Hepatocyte (in vitro differentiated cells): ENCODE measurements at regions not wholly inside any gene's neighbourhood (a gene's known extent, or its start where the extent isn't known, plus 50 kb on each side); places are given as distances from the start of the nearest gene placed in this dataset.

Experiments
- DNase-seq: peaks from one replicate; pipeline ENCODE4 v3.0.0-alpha.2; 2016; ENCODE audit warnings: low spot score
- H2AFZ ChIP-seq: fragments of 200-600 bp; sonication (generic); 2 replicates; pipeline ENCODE4 v1.6.0; 2016; ENCODE audit warnings: antibody characterized with exemption, mild to moderate bottlenecking
- H3K27ac ChIP-seq: fragments of 200-600 bp; sonication (generic); 2 replicates; pipeline ENCODE4 v1.5.1; 2016; ENCODE audit warnings: mild to moderate bottlenecking
- H3K27me3 ChIP-seq: fragments of 200-600 bp; sonication (generic); 2 replicates; pipeline ENCODE4 v1.6.1; 2016
- H3K36me3 ChIP-seq: fragments of 200-600 bp; sonication (generic); replicated peaks from 2 replicates; pipeline ENCODE4 v1.5.1; 2016; ENCODE audit warnings: low read depth; ENCODE audit not compliant: insufficient read depth
- H3K4me1 ChIP-seq: fragments of 200-600 bp; sonication (generic); 2 replicates; pipeline ENCODE4 v1.5.1; 2016; ENCODE audit warnings: mild to moderate bottlenecking, moderate library complexity; ENCODE audit not compliant: insufficient read depth
- H3K4me2 ChIP-seq: fragments of 200-600 bp; sonication (generic); 2 replicates; pipeline ENCODE4 v1.6.0; 2016
- H3K4me3 ChIP-seq: fragments of 200-600 bp; sonication (generic); 2 replicates; pipeline ENCODE4 v1.5.1; 2016; ENCODE audit warnings: mild to moderate bottlenecking
- H3K79me2 ChIP-seq: fragments of 200-600 bp; sonication (generic); 2 replicates; pipeline ENCODE4 v1.6.0; 2017; ENCODE audit warnings: mild to moderate bottlenecking
- H3K9me2 ChIP-seq: fragments of 200-600 bp; sonication (generic); replicated peaks from 2 replicates; pipeline ENCODE4 v1.6.0; 2017; ENCODE audit warnings: mild to moderate bottlenecking; ENCODE audit not compliant: insufficient read depth
- H3K9me3 ChIP-seq: fragments of 200-600 bp; sonication (generic); 2 replicates; pipeline ENCODE4 v1.5.1; 2016; ENCODE audit warnings: low read depth, mild to moderate bottlenecking
- H4K20me1 ChIP-seq: fragments of 200-600 bp; sonication (generic); 2 replicates; pipeline ENCODE4 v1.6.0; 2016; ENCODE audit warnings: mild to moderate bottlenecking; ENCODE audit not compliant: insufficient read depth, poor library complexity, severe bottlenecking
- CTCF ChIP-seq: fragments of 200-600 bp; sonication (generic); IDR thresholded peaks from 2 replicates; pipeline ENCODE4 v1.5.1; 2016; ENCODE audit warnings: antibody characterized with exemption, mild to moderate bottlenecking; ENCODE audit not compliant: poor library complexity
- EZH2 ChIP-seq: fragments of 200-600 bp; sonication (generic); IDR thresholded peaks from 2 replicates; pipeline ENCODE4 v1.6.1; 2016; ENCODE audit warnings: antibody characterized with exemption, mild to moderate bottlenecking, borderline replicate concordance
- EZH2phosphoT487 ChIP-seq: fragments of 200-600 bp; sonication (generic); IDR thresholded peaks from one replicate; pipeline ENCODE4 v1.6.1; 2018; ENCODE audit warnings: antibody characterized with exemption, mild to moderate bottlenecking, low read depth, moderate library complexity; ENCODE audit not compliant: unreplicated experiment, severe bottlenecking
- WGBS: methylation state at CpG from one replicate; pipeline ENCODE4 v1.1.6; 2016; ENCODE audit warnings: low lambda C conversion rate; ENCODE audit errors: missing lambda C conversion rate; 5-methylcytosine and 5-hydroxymethylcytosine counted together

- no peak overlapping the region for H3K27ac ChIP-seq
- H3K4me1 ChIP-seq, result no peaks in the 10 kb centered on the region
- H3K79me2 ChIP-seq, result no peaks in the 10 kb centered on the region
- WGBS, result 76% methylated on average over 4 of the region's 4 CpGs
- H4K20me1 ChIP-seq, result no peaks in the 10 kb centered on the region
- H2AFZ ChIP-seq, result no peak overlapping the region
- H3K4me2 ChIP-seq, result no peak overlapping the region
- no peaks in the 10 kb centered on the region for H3K27me3 ChIP-seq
- no peaks in the 10 kb centered on the region for H3K9me3 ChIP-seq
- no peaks in the 10 kb centered on the region for H3K9me2 ChIP-seq
- no peak for TF ChIP-seq EZH2
- TF ChIP-seq EZH2phosphoT487, result no peak
- no peak for TF ChIP-seq CTCF
- H3K4me3 ChIP-seq, result no peak overlapping the region
- no peak for DNase-seq
- no peaks in the 10 kb centered on the region for H3K36me3 ChIP-seq
Measured at GRCh38 chr7:131722371-131722770, 165.9 kb upstream of the PODXL start.

GRCh38 chr7:131721660-131722059, 165.2 kb upstream of the PODXL start:
- no peak overlapping the region for H3K4me2 ChIP-seq
- H3K9me3 ChIP-seq, result no peaks in the 10 kb centered on the region
- H3K36me3 ChIP-seq, result no peaks in the 10 kb centered on the region
- H4K20me1 ChIP-seq, result no peaks in the 10 kb centered on the region
- H3K79me2 ChIP-seq, result no peaks in the 10 kb centered on the region
- H2AFZ ChIP-seq, result no peak overlapping the region
- DNase-seq, result no peak
- H3K27ac ChIP-seq, result no peak overlapping the region
- TF ChIP-seq CTCF (no peak), EZH2 (no peak), EZH2phosphoT487 (no peak)
- H3K9me2 ChIP-seq, result no peaks in the 10 kb centered on the region
- H3K27me3 ChIP-seq, result no peaks in the 10 kb centered on the region
- no peaks in the 10 kb centered on the region for H3K4me1 ChIP-seq
- no peak overlapping the region for H3K4me3 ChIP-seq
- 84% methylated on average over 3 of the region's 3 CpGs for WGBS

- no peak overlapping the region for H3K4me3 ChIP-seq
- H3K27me3 ChIP-seq, result no peaks in the 10 kb centered on the region
- no peaks in the 10 kb centered on the region for H3K4me1 ChIP-seq
- no peaks in the 10 kb centered on the region for H3K36me3 ChIP-seq
- no peaks in the 10 kb centered on the region for H3K9me2 ChIP-seq
- H3K4me2 ChIP-seq, result no peak overlapping the region
- DNase-seq, result no peak
- TF ChIP-seq EZH2phosphoT487 (no peak), CTCF (no peak), EZH2 (no peak)
- WGBS, result 81% methylated on average over 2 of the region's 2 CpGs
- H2AFZ ChIP-seq, result no peak overlapping the region
- no peaks in the 10 kb centered on the region for H3K79me2 ChIP-seq
- H3K9me3 ChIP-seq, result no peaks in the 10 kb centered on the region
- H4K20me1 ChIP-seq, result no peaks in the 10 kb centered on the region
- no peak overlapping the region for H3K27ac ChIP-seq
Measured at GRCh38 chr7:131720703-131721102, 164.3 kb upstream of the PODXL start.

GRCh38 chr7:131717181-131717580, 160.8 kb upstream of the PODXL start:
- no peak overlapping the region for H3K4me2 ChIP-seq
- H3K9me2 ChIP-seq, result no peaks in the 10 kb centered on the region
- no peaks in the 10 kb centered on the region for H3K4me1 ChIP-seq
- no peaks in the 10 kb centered on the region for H3K79me2 ChIP-seq
- H3K27me3 ChIP-seq, result no peaks in the 10 kb centered on the region
- H3K9me3 ChIP-seq, result no peaks in the 10 kb centered on the region
- H3K4me3 ChIP-seq, result no peak overlapping the region
- no peaks in the 10 kb centered on the region for H3K36me3 ChIP-seq
- TF ChIP-seq EZH2, result no peak
- no peak for TF ChIP-seq CTCF
- TF ChIP-seq EZH2phosphoT487, result no peak
- 57% methylated on average over 3 of the region's 3 CpGs for WGBS
- DNase-seq, result no peak
- no peak overlapping the region for H3K27ac ChIP-seq
- H2AFZ ChIP-seq, result no peak overlapping the region
- no peaks in the 10 kb centered on the region for H4K20me1 ChIP-seq
